ENCODE measurements at regions not wholly inside any gene's neighbourhood (a gene's known extent, or its start where the extent isn't known, plus 50 kb on each side); places are given as distances from the start of the nearest gene placed in this dataset.

- DNase-seq = no peak
Observed at GRCh38 chr21:38156200-38156599, 100.6 kb upstream of the KCNJ15 start.

GRCh38 chr21:38159355-38159754, 97.4 kb upstream of the KCNJ15 start:
- DNase-seq = peak; percentile 68

GRCh38 chr21:38165466-38166172, 91.2 kb upstream of the KCNJ15 start:
- no peak for DNase-seq

GRCh38 chr21:38166173-38166535, 90.6 kb upstream of the KCNJ15 start:
- DNase-seq = no peak

- DNase-seq = no peak
Observed at GRCh38 chr21:38167345-38167744, 89.4 kb upstream of the KCNJ15 start.

GRCh38 chr21:38170283-38170682, 86.5 kb upstream of the KCNJ15 start:
- DNase-seq = no peak

- DNase-seq = no peak
Observed at GRCh38 chr21:38170704-38171682, 85.8 kb upstream of the KCNJ15 start.

- DNase-seq = no peak
Observed at GRCh38 chr21:38171723-38172344, 85.0 kb upstream of the KCNJ15 start.

- no peak for DNase-seq
Observed at GRCh38 chr21:38173276-38174035, 83.3 kb upstream of the KCNJ15 start.

- no peak for DNase-seq
Observed at GRCh38 chr21:38175306-38175705, 81.5 kb upstream of the KCNJ15 start.

- DNase-seq = no peak
Observed at GRCh38 chr21:38177919-38178652, 78.7 kb upstream of the KCNJ15 start.

- DNase-seq = no peak
Observed at GRCh38 chr21:38178653-38179470, 77.9 kb upstream of the KCNJ15 start.

GRCh38 chr21:38179511-38179910, 77.3 kb upstream of the KCNJ15 start:
- no peak for DNase-seq

- no peak for DNase-seq
Observed at GRCh38 chr21:38181096-38181495, 75.7 kb upstream of the KCNJ15 start.

- DNase-seq = no peak
Observed at GRCh38 chr21:38182370-38182985, 74.3 kb upstream of the KCNJ15 start.

- DNase-seq = no peak
Observed at GRCh38 chr21:38183961-38184360, 72.8 kb upstream of the KCNJ15 start.

GRCh38 chr21:38186661-38187270, 70.0 kb upstream of the KCNJ15 start:
- no peak for DNase-seq

GRCh38 chr21:38188037-38188436, 68.8 kb upstream of the KCNJ15 start:
- no peak for DNase-seq

GRCh38 chr21:38196036-38196435, 60.8 kb upstream of the KCNJ15 start:
- DNase-seq = no peak

GRCh38 chr21:38202811-38203210, 54.0 kb upstream of the KCNJ15 start:
- no peak for DNase-seq

All from stimulated activated CD8-positive, alpha-beta memory T cell treated with anti-CD3 and anti-CD28 coated beads, Interleukin-4, amount 100 ng/mL, for 48 hours (primary cell).